ENCODE measurements at regions not wholly inside any gene's neighbourhood (a gene's known extent, or its start where the extent isn't known, plus 50 kb on each side); places are given as distances from the start of the nearest gene placed in this dataset.
"Not testable (repeated sequence)": the region's sequence is repeated elsewhere in the genome, so short reads cannot be mapped to it uniquely, and the experiment has no call there.

DNA sequence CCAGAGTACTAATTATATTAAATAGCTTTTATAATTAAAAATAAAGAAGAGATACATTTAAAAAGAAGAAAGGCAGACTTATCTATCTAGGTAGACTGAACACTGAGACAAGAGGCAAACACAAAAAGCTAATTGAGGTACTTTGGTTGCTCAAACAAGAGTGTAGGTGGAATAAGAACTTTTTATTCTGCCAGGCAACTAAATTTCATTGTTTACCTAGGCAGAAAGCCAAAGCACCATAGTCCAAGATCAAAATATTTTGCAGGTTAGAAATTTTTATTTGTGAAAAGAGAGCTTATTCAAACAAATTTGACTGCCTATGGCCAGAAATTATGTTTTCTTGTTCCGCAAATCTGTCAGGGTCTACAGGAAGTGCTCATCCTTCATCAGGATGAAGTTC lies 499.6 kb upstream of the GBE1 start:
- peak; percentile 14 for DNase-seq

GRCh38 chr3:82259994-82260393 lies 498.5 kb upstream of the GBE1 start:
- DNase-seq, result no peak

DNA sequence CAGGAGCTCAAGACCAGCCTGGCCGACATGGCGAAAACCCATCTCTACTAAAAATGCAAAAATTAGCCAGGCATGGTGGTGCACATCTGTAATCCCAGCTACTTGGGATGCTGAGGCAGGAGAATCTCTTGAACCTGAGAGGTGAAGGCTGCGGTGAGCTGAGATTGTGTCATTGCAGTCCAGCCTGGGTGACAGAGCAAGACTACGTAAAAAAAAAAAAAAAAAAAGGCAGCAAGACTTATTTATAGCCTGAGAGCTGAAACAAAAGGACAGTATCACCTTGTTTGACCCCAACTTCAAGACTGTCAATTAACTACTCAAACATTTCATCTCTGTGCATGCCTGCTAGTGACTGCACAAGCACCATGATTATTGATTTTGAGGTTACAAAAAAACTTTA lies 478.9 kb upstream of the GBE1 start:
- no peak for DNase-seq

- DNase-seq, result no peak
Measured at GRCh38 chr3:82236257-82236656, 474.8 kb upstream of the GBE1 start.

- no peak for DNase-seq
Measured at GRCh38 chr3:82229397-82229796, 468.0 kb upstream of the GBE1 start.

- DNase-seq, result no peak
Measured at GRCh38 chr3:82224661-82225060, 463.2 kb upstream of the GBE1 start.

- DNase-seq, result no peak
Measured at GRCh38 chr3:82222401-82222800, 461.0 kb upstream of the GBE1 start.

DNA sequence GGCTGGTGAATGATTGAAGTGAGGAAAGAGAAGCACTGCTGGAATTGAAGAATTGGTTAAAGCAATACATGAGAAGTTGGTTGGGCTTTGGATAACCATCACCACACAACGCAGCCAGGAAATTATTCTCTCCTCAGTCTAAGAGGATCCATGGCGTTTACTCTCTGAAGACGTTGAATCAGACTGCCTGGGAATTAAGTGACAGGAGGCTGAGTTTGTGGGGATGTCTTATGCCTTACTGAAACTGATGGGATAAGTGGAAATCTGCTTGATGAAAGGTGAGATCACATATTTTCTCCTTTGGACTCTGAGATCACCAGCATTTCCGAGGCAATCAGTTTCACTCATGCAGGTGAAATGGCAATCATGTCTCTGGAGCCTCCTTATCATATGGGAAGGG lies 456.1 kb upstream of the GBE1 start:
- no peak for DNase-seq

DNA sequence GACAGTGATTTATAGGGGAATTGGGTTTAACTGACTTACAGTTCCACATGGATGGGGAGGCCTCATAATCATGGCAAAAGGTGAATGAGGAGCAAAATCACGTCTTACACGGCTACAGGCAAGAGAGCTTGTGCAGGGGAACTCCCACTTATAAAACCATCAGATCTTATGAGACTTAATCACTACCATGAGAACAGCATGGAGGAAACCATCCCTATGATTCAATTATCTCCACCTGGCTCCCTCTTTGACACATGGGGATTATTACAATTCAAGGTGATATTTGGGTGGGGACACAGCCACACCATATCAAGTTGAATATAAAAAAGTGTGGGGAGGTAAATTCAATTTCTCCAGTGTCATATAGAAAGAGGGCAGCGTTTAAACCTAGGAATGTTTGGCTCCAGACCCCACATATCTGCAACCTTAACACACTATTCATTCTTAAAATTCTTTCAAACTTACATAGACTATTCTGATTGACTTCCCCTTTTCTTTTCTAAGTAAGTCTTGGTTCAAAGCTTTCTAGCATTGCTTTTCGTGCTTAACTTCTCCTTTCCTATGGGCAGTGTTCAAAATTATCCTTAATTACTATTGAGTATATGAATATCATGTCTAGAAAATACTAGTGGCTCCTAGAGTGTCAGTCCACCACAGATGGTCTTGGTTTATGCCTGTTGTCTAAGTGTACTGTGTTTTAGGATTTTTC lies 446.7 kb upstream of the GBE1 start:
- no peak for DNase-seq

DNA sequence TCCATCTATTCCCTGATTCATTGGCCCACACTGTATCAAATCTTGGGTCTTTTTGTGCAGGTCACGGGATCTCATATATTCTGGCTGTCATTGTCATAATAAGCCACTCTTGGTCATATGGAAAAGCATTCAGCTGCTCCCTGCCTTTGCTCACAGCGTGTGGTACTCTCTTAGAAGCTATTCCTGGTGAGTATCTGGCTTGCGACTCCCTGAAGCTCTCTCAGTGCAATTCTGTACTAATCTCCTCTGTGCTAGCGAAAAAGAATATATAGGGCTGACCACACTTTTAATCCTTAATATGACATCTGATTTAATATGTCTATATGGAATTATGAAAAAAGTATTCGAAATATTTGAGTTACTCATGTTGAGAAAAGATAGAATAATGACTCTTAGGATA lies 440.8 kb upstream of the GBE1 start:
- no peak for DNase-seq

DNA sequence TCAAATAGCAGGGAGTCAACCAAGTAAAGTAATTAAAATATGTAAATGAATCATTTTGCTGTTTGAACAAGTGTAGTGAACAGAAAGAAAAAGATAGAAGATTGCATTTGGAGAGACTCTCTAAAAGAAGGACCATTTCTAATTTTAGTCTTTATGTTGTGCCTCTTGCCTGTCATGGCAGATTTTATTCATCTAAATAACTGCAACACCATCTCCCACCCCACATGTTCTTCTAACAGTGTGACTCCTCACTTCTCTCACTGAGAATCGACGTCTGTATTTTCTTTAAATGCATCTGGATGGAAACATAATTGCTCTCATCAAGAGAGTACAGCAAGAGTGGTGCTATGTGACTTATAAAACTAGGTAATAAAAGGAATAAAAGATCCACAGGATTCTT lies 439.9 kb upstream of the GBE1 start:
- DNase-seq, result no peak

DNA sequence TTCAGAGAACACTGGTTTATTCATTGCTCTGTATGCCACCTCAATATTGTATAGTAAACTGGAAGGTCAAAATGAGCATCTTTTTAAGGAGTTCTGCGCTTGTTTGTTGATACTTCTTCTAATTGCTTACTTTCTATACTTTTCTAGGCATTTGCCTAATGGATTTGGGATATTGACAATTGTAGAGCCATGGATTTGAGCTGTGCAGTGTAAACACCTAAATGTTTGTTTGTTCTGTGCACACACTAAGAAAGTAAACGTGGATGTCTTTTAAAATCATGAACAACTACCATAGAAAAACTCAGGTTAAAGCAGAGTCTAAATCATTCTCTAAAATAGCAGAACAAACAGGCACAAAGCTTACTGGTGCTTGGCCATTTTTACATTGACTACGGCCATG lies 436.6 kb upstream of the GBE1 start:
- no peak for DNase-seq

DNA sequence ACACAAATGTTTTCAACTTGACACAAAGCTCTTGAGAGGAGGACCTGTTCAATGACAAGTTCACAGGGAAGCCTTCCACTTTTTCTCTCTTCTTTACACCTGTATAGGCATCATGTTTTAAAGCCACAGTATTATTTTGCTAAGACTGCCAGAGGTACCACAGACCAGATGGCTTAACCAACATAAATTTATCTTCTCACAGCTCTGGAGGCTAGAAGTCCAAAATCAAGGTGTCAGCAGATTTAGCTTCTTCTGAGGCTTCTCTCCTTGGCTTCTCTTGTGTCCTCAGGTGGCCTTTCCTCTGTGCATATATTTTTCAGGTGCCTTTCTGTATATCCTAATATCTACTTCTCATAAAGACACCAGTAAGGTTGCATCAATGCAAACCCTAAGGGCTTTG lies 435.2 kb upstream of the GBE1 start:
- DNase-seq, result no peak

GRCh38 chr3:82194870-82195269 lies 433.4 kb upstream of the GBE1 start:
- DNase-seq, result no peak

DNA sequence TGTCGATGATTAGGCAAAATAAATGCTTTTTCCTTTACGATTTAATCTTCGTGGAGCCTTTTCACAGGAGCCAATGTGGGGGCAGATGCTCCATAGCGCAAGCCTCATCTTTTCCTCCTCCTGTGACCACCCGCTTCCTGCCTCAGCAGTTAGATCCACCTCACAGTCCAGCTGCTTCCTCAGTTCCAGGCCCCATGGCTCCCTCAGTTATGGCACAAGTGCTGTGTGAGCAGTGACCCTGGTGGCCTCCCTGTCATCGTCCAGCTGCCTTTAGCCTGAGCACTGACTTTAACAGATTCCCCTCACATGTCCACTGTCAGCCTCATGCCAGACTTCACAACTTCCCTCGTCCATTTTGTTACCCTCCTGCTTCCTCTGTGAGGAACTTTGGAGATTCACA lies 424.6 kb upstream of the GBE1 start:
- DNase-seq, result no peak

GRCh38 chr3:82179291-82179690 lies 417.8 kb upstream of the GBE1 start:
- DNase-seq, result no peak

DNA sequence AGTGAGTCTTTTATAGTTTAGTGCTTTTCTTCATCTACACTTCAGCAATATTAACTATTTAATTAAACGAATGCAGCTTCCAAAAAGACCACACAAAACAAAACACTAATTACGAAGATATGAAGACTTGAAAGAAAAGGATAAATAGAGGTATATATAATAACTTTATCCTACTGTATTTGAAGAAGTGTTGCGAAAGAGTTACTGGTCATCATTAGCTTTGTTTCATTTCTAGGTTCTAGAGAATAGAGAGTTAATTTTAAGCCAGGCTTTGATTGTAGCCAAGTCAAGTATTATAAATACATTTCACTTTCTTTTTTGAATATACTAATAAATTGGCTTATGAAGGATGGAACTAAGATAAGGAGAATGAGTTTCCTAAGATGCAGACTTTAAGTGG lies 416.8 kb upstream of the GBE1 start:
- no peak for DNase-seq

- no peak for DNase-seq
Measured at GRCh38 chr3:82177774-82178173, 416.3 kb upstream of the GBE1 start.

- DNase-seq, result no peak
Measured at GRCh38 chr3:82165266-82165665, 403.8 kb upstream of the GBE1 start.

GRCh38 chr3:82163907-82164520 lies 402.6 kb upstream of the GBE1 start:
- DNase-seq, result no peak

DNA sequence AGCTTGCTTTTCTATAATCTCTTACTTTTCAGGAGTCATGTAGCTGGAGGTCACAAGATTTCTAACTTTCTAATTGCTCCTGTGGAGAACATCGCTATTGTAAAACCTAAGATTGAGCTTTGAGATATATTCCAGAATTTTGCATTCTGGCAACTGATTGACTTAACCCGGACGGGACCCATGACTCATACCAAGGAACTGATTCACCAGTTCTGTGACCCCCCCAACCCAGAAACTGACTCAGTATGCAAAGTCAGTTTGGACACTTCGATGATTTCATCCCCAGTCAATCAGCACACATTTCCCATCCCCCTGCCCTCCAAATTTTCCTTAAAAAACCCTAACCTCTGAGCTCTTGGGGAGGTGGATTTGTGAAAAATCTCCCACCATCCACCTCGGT lies 396.5 kb upstream of the GBE1 start:
- DNase-seq, result no peak

- DNase-seq, result not testable (repeated sequence)
Measured at GRCh38 chr3:82153892-82154291, 392.4 kb upstream of the GBE1 start.

DNA sequence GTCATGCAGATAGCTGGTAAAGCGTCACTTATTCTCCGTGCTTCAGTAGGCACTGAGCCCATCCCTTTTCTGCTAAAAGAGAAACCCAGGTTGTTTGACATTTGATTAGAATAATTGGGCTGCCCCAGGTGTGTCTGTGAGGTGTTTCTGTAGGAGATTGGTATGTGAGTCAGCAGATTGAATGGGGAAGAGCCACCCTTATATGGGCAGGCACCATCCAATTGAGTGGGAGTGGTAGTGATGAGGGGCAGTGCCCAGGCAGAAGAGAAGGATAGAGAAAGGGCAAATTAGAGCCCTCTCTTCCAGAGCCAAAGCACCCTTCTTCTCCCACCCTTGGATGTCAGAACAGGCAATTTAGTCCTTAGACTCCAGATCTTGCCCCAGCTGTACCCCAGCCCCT lies 384.3 kb upstream of the GBE1 start:
- DNase-seq, result no peak

DNA sequence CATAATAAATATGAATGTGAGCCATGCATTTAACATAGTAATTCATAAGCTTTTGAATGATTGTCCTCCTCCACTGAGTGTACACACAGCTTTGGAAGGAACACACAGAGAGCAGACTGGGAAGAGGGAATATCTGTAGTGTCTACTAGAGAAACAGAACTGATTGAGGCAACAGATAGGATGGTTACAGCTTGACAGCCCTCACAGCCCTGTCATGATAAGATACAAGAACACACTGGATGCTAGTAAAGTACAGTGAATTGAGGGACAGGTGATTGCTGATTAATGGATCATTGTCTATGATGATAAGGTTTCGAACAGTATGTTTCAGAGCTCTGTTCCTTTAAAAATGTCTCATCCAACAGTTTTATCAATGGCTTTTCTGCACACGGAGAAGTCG lies 383.4 kb upstream of the GBE1 start:
- no peak for DNase-seq
